H1 (cell line): ENCODE measurements at regions not wholly inside any gene's neighbourhood (a gene's known extent, or its start where the extent isn't known, plus 50 kb on each side); places are given as distances from the start of the nearest gene placed in this dataset.

Experiments used
- ATF3 ChIP-seq: IDR thresholded peaks from 2 replicates; pipeline ENCODE4 v1.6.1; 2011; ENCODE audit warnings: low read depth, mild to moderate bottlenecking, low read length; ENCODE audit not compliant: insufficient read depth
- CEBPB ChIP-seq: IDR thresholded peaks from 2 replicates; pipeline ENCODE4 v1.6.1; 2012; ENCODE audit warnings: low read depth, low read length
- CTCF ChIP-seq, 3 experiments: IDR thresholded peaks; 1 replicate in 2 of 3; 2 replicates in 1 of 3; pipeline versions ENCODE4 v1.5.1 to v1.6.1; 2011; ENCODE audit warnings: low read length in 3 of 3, mild to moderate bottlenecking in 3 of 3, inconsistent platforms in 2 of 3, low read depth in 1 of 3, moderate library complexity in 1 of 3; ENCODE audit not compliant: insufficient read depth in 1 of 3; ENCODE audit errors: control extremely low read depth in 1 of 3
- E2F6 ChIP-seq: IDR thresholded peaks from 2 replicates; pipeline ENCODE4 v1.6.1; 2012; ENCODE audit warnings: inconsistent platforms
- POLR2A ChIP-seq, 2 experiments: IDR thresholded peaks; 1 replicate in 1 of 2; 2 replicates in 1 of 2; pipeline ENCODE4 v1.6.1; 2011; ENCODE audit warnings: low read depth in 2 of 2, low read length in 2 of 2, mild to moderate bottlenecking in 2 of 2; ENCODE audit errors: control extremely low read depth in 1 of 2
- RBBP5 ChIP-seq: IDR thresholded peaks from 2 replicates; pipeline ENCODE4 v1.7.1; 2012; ENCODE audit warnings: low read depth, mild to moderate bottlenecking, inconsistent platforms, low read length, moderate library complexity, borderline replicate concordance
- RFX5 ChIP-seq: IDR thresholded peaks from 2 replicates; pipeline ENCODE4 v1.6.1; 2011; ENCODE audit warnings: low read depth, low read length, improper control_type of control experiment, borderline replicate concordance
- SAP30 ChIP-seq: fragments of 300-600 bp; sonication (generic); IDR thresholded peaks from 2 replicates; pipeline ENCODE4 v1.7.1; 2012; ENCODE audit warnings: low read length, moderate library complexity, mild to moderate bottlenecking, inconsistent platforms; ENCODE audit not compliant: insufficient read depth, insufficient replicate concordance
- SIN3A ChIP-seq, 2 experiments: IDR thresholded peaks in 1 of 2; conservative IDR thresholded peaks in 1 of 2; 2 replicates each; pipeline ENCODE4 v1.6.1; 2011 to 2012; ENCODE audit warnings: low read length in 2 of 2, improper control_type of control experiment in 1 of 2, low read depth in 1 of 2, mild to moderate bottlenecking in 1 of 2
- TCF12 ChIP-seq: IDR thresholded peaks from 2 replicates; pipeline ENCODE4 v1.6.1; 2011; ENCODE audit warnings: low read depth, mild to moderate bottlenecking, low read length
- ZNF274 ChIP-seq: IDR thresholded peaks from 2 replicates; pipeline ENCODE4 v1.7.0; 2012; ENCODE audit warnings: low read length, borderline replicate concordance; ENCODE audit errors: extremely low read depth

- no peak for TF ChIP-seq CTCF (IDR thresholded peaks at IDR 0.05; ENCODE audit: control extremely low read depth in 1 of 3, insufficient read depth in 1 of 3, low read depth in 1 of 3, low read length in 3 of 3)
- TF ChIP-seq E2F6 = no peak
- no peak for TF ChIP-seq TCF12
- no peak for TF ChIP-seq CEBPB
- no peak for TF ChIP-seq RBBP5
- TF ChIP-seq SAP30 = no peak
- no peak for TF ChIP-seq ATF3
- no peak for TF ChIP-seq POLR2A (IDR thresholded peaks at IDR 0.05; ENCODE audit: control extremely low read depth in 1 of 2, low read depth in 2 of 2, low read length in 2 of 2)
- TF ChIP-seq SIN3A (conservative IDR thresholded peaks at IDR 0.05 in 1 of 2, IDR thresholded peaks at IDR 0.05 in 1 of 2; ENCODE audit: low read depth in 1 of 2, low read length in 2 of 2) = no peak
- TF ChIP-seq RFX5 = no peak
- no peak for TF ChIP-seq ZNF274
Measured at GRCh38 chr19:27872370-27872769, 1340.6 kb downstream of the UQCRFS1 start.
